ENCODE measurements at regions not wholly inside any gene's neighbourhood (a gene's known extent, or its start where the extent isn't known, plus 50 kb on each side); places are given as distances from the start of the nearest gene placed in this dataset.
"Not testable (repeated sequence)": the region's sequence is repeated elsewhere in the genome, so short reads cannot be mapped to it uniquely, and the experiment has no call there.

DNA sequence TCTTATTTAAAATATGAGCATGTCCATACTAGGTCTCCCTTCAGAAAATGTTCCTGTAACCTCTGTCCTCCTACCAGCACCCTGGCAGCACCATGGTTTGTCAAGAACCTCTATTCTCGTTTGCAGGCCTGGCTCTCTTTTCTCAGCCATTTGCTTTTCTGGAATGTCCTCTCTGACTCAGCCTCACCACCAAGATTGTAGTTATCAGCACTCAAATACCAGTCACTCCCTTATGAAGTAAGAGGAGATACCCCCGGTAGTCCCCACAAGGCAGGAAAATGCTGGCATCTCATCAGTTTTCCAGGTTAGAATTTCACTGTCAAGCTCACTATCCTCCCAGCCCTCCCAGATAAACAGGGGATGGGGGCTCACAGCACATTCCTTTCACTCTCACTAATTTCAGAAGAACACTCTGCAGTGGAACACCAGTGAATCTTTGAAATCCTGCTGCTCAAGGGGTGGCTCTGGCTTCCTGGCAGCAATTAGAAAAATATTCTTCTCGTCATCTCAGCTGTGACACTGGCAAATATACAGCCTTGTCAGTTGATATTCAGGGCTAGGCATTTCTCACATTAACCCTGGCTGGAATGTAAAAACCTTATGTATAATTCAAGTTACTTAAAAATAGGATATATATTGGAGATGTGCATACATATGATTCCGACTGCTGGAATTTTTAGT lies 129.2 kb downstream of the TBX18 start:
- no peak for DNase-seq

DNA sequence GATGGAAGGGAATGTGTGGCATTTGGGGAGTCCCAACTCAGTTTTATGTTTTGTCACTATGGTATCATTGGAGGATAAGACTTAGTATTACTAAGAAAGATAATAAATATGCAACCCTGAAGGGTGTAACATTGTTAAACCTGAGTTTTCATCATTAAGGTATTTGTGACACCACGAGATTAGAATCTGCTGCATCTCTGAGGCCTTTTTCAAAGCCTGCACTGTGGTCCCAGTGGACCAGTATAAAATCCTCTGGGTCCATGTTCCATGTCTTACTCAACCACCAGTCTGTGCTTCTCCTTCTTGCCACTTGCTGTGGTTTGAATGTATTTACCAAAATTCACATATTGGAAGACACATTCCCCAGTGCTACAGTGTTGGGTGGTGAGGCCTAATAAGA lies 130.6 kb downstream of the TBX18 start:
- no peak for DNase-seq

DNA sequence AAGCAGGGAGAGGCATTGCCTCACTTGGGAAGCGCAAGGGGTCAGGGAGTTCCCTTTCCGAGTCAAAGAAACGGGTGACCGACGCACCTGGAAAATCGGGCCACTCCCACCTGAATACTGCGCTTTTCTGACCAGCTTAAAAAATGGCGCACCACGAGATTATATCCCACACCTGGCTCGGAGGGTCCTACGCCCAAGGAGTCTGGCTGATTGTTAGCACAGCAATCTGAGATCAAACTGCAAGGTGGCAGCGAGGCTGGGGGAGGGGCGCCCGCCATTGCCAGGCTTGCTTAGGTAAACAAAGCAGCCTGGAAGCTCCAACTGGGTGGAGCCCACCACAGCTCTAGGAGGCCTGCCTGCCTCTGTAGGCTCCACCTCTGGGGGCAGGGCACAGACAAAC lies 137.9 kb downstream of the TBX18 start:
- not testable (repeated sequence) for DNase-seq

DNA sequence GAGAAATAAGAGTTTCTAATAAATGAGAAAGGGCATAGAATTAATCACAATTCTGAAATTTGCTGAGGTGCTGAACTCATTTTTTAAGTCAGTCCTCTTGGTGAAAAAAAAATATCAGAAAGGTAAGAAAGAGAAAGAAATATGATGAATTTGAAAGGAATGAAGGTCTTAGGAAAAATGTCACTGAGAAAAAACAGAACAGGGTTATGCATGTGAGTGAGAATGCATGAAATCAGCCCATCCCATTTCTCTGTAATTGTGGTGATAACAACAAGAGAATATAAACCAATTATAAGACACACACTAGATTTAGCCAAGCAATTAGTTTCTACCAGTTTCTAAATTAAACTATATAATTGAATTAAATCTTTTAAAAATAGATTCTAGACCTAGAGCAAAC lies 138.9 kb downstream of the TBX18 start:
- DNase-seq = no peak

DNA sequence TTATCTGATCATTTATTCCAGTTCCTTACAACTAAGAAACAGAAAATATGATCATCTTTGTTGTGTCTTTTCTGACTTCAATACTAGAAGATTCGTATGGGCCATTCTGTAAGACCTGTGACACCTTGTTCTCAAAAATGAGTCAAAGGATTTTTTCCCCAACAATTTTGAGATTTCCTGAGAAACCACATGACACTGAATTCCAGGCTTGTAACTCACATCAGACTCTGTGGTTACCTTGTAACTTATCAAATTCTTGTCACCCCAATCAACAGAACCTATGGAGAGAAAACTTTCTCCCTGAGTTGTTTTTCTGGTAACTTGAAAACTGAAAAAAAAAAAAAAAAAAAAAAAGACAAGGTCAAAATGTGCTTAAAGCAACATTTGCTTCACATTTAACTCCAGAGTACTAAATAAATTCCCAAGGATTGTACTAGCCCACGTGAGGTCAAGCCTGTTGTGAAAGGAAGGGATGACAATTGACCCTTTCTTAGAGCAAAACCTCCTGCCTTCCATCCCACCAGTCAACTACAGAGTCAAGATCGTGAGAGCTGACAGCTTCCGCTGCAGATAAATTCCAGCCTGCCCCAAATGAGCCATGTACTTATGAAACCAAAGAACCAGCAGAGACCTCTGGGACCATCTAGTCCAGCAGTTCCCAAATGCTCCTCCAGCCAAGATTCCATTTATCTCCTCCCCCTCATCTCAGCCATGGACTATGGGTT lies 140.3 kb downstream of the TBX18 start:
- DNase-seq = peak; percentile 8

DNA sequence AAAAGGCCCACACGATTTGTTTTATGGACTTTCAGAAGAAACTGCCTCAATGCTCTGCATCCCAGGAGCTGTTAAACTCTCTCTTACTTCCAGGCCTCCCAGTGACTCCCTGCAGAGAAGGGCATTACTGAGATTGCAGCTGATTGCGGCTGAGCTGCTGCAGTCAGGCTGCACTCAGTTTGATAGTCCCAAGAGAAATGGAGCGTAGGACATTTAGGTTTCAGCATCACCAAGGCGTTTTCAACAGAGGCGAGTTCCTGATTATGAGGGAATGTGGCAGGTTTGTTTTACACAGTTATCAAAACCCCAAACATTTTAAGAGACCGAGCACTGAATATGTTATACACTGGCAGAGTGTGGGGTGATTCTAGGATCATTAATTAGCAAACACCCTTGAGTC lies 145.6 kb downstream of the TBX18 start:
- no peak for DNase-seq

DNA sequence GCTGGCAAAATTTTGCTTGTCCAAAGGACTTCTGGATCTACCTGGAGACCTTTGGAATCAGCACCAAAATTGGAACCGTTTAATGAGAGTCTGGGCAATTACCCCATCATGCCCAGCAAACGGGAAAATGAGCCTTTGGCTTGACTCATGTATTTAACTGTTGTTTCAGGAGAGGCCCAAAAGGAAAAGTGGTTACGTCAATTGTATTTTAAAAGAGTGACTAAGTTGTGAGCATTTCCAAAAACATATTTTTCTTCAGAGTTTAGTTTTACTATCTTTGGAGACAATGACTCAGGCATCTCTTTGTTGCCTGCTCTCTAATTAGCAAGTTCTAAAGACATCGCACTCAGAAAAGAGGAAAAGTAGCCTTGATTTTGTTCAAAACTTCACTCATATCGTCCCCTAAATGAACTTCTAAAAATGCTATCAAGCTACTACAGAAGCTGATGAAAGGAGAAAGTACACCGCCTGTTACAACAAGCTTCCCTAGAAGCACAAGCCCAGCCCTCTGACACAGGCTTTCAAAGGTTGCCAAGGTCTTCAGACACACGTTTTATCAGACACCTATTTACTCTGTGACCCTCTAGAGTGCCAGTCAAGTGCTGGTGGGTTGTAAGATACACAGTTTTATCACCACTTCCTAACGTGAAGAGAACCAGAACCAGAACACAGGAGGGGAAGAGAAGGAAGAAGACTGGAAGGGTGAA lies 146.2 kb downstream of the TBX18 start:
- DNase-seq = no peak

DNA sequence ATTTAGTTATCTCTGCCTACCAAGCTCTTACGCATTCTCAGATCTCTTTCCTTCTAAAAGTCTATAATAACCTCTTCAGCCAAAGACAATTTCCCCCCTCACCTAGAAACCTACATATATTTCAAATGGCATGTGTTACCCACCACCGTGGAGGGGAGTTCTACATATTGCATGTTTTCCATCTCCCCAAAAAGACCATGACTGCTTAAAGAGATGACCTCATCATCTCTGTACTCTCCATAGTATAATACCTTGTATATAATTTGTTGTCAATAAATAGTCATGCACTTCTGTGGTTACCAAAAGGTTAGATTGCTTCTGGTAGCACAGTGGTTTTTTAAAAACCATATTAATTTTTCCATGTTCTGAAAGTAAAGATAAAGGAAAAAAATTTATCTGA lies 148.4 kb downstream of the TBX18 start:
- DNase-seq = no peak

DNA sequence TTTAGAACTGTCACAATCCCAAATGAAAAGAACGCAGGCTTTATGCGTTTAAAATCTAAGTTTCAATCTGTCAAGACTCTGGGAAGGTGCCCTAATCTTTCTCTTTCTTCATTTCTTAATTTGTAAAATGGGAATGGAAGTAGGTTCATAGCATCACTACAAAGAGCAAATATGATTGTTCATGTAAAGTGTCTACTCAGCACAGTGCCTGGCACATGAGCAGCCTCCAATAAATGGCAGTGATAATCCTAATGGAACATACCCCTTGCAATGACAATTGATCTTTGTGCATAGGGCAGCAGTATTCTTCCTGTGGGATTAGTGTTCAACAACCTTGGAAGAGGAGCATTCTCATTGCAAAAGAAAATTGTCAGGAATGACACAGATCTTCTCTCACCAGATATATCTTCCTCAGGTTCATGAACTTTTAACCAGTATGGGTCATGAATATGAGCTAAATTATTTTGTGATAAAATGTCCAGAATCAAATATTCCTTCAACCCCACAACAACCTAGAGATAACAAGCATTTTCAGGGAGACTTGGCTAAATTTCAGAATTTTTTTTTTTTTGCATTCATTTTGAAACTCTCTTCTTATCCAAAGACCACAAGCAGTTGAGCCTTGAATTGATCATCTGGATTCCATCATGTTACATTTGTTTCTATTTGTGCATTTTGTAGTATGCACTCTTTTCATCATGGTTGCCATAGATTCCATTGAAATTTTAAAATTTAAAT lies 149.1 kb downstream of the TBX18 start:
- no peak for DNase-seq

DNA sequence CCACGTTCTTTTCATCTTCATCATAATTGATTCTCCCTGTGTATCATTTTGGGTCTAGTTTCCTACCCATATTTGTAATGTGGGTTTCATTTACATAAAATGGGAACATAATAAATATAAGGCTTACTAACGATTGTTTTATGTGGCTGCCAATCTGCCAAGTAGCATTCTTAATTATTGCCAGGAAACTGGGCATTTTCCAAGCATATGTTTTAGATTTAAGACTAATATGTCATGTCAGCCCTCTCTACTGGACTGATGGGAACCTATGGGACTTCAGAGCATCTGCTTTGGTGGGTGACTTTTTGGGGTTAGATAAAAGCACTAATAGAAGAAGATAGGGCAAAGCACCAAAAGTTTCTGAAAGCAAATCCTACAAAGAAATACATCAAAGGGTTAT lies 157.5 kb downstream of the TBX18 start:
- DNase-seq = no peak

DNA sequence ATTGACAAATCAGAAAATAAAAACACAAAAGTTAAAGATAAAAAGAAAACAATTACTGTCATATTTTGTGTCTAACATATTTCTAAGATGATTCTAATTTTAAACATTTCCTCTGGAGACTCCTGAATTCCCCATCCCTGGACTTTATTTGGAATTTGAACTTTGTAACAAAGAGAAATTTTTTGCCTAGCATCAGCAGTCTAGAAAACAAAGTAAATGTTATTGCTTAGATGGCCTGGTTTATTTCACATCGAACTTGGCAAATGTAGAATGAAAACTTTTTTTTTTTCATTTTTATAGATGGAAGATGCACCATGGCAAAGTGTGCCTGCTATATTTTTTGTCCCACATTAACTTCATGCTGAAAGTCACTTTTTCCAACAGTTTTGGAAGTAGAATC lies 159.1 kb downstream of the TBX18 start:
- no peak for DNase-seq

DNA sequence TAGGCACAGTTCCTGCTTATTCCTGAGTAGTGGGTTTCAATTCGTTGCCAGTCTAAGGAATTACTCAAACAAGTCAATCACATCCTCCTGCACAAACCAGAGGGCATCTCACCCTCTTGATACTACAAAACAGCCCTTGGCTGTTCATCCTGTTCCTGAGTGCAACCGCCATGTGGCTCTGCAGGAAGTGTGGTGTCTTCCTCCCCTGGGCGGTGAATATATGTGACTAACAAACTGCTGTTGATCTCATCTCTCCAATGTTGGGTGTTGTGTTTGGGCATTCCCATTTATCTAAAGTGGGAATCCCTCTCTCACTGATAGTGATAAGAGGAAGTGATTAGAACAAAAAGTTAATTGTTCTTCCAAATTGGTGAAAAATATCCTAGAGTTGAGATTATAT lies 163.0 kb downstream of the TBX18 start:
- no peak for DNase-seq

DNA sequence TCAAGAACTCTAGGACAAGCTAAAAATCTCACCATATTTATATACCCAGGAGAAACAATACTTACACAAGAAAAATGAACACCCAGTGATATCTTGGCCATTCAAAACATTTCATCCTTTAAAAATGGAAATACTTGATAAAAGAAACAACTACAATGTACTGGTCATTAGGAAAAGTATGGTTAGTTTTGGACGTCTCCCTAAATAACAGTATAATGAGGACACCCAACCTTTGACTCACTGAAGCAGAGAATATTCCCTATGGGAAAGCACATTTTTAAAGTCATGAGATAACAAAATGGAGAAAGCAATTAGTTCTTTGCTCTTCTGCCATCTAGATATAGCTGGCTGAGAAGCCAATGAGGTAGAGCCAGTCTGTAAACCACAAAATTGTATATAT lies 164.4 kb downstream of the TBX18 start:
- DNase-seq = no peak

DNA sequence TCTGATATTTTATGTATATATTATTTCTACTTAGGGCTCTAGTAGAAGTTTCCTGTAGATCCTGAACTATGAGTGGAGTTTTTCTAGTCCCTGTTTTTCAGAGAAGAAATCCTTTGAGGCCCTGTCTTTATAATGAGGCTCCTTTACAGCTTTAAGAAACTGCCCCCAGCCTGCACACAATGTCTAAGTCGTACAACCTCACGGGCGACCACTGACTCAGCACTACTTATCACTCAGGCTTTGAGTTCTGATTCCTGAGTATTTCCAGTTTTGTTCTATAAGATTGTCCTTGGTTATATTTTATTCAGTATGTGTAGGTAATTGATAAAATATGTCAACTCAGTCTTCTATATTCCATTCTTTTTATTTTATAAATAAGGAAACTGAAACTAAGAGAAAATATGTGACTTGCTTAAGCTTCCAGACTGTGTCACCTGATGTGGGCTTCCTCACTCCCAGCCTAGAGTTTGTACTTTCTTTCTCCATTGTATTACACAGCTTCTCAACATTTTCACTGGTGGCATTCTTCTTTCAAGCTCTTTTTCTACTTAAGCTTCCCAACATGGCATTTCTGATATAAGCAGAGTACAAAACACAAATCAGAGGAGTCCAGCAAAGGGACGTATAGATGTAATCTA lies 167.0 kb downstream of the TBX18 start:
- no peak for DNase-seq

DNA sequence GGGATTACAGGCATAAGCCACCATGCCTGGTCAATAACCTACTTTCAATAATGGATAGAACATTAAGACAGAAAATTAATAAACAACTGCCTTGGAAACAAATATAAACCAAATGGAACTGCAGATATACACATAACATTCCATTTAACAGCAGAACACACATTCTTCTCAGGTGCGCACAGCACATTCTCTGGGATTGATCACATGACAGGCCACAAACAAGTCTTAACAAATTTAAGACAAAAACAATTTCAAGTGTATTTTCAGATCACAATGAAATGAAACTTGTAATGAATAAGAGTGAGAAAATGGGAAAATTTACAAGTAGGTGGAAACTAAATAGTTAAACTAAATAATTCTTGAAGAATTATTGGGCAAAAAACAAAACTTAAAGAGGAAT lies 167.9 kb downstream of the TBX18 start:
- DNase-seq = no peak

DNA sequence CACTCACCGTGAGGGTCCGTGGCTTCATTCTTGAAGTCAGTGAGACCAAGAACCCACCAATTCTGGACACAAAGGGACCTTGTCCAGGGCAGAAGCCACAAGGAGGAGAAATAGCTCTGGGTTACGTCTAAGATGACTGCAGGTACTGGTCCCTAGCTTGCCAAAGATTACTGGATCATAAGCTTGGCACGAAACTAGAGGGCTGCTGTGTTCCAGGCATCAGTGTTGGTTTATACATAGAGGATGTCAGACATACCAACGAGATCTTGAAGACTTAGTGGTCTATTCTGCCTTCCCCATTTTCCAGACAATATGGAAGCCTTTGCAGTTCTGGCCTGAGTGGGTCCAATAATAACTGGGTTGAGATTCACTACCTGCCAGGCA lies 175.7 kb downstream of the TBX18 start:
- DNase-seq = no peak

DNA sequence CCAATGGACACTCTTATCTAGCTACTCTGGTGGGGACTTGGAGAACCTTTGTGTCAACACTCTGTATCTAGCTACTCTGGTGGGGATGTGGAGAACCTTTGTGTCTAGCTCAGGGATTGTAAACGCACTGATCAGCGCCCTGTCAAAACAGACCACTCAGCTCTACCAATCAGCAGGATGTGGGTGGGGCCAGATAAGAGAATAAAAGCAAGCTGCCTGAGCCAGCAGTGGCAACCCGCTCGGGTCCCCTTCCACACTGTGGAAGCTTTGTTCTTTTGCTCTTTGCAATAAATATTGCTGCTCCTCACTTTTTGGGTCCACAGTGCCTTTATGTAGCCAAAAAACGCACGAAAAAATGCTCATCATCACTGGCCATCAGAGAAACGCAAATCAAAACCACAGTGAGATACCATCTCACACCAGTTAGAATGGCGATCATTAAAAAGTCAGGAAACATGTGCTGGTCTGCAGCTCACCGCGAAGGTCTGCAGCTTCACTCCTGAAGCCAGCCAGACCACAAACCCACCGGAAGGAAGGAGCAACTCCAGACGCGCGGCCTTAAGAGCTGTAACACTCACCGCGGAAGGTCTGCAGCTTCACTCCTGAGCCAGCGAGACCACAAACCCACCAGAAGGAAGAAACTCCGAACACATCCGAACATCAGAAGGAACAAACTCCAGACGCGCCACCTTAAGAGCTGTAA lies 176.3 kb downstream of the TBX18 start:
- not testable (repeated sequence) for DNase-seq

DNA sequence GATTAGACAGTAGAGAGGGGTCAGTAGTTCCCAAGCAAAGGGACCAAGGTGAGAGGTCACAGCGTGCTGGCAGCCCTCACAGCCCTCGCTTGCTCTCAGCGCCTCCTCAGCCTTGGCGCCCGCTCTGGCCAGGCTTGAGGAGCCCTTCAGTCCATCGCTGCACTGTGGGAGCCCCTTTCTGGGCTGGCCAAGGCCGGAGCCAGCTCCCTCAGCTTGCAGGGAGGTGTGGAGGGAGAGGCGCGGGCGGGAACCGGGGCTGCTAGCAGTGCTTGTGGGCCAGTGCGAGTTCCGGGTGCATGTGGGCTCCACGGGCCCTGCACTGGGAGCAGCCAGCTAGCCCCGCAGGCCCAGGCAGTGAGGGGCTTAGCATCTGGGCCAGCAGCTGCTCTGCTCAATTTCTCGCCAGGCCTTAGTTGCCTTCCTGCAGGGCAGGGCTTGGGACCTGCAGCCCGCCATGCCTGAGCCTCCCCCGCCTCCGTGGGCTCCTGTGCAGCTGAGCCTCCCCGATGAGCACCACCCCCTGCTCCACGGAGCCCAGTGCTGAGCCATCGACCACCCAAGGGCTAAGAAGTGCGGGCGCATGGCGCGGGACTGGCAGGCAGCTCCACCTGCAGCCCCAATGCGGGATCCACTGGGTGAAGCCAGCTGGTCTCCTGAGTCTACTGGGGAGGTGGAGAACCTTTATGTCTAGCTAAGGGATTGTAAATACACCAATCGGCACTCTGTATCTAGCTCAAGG lies 177.0 kb downstream of the TBX18 start:
- DNase-seq = not testable (repeated sequence)

DNA sequence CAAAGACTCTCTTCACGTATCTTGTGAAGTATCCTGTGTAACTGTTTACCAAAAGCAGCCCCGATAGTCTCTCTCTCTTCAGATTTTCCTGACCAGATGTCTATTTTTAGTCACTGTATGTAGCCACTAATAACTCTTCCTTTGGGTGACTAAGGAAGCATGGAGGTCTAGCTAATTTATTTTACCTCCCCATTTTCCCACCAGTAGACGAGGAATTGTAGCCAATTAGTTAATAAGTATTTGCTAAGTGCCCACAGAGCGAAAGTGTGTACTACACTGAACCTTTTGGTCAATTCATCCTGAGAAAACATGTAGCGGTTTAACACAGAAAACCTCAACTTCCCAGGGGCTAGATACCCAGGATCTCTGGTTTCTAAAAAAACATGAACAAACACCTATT lies 180.6 kb downstream of the TBX18 start:
- no peak for DNase-seq

DNA sequence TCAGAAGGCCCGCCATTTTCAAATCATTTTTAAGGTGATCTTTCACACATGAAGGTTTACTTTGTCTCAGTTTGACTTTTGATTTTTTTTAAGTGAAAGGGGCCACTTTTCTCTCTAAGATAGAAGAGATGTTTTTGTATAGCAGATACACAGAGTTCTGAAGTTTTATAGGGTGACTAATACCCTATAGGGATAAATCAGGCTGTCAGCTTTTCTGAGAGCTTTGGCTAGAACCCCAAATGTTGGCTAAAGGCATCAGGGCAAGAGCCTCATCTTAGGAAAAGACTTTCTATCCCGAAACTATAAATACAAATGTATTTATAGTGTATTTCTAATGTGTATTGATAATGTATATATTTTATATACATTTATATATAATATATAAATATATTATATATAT lies 181.4 kb downstream of the TBX18 start:
- no peak for DNase-seq
